ENCODE measurements at regions not wholly inside any gene's neighbourhood (a gene's known extent, or its start where the extent isn't known, plus 50 kb on each side); places are given as distances from the start of the nearest gene placed in this dataset.

DNA sequence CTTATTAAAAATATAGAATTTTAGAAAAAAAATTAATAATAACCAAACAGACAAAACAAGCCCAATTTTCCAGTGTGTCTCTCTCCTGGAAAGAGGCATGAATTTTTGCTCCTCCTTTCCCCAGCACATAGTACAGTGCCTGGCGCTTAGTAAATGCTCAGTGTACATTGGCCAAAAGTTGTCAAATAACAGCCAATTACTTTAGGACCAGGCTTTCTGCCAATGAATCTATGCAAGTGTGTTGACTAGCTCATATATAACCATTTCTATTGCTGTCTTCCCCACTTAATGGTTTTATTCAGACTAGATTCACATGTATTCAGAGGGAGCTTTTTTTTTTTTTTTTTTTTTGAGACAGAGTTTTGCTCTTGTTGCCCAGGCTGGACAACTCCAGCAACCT, 120.1 kb upstream of the CD180 start:
- ATAC-seq (ENCODE audit: low read depth) (no peak), DNase-seq (ENCODE audit: low spot score in 2 of 2) (no peak)
- peaks cover 2% of the 10 kb centered on the region for H3K36me3 Mint-ChIP-seq
- H3K27ac Mint-ChIP-seq = no peak overlapping the region
- peaks cover 3% of the 10 kb centered on the region for H3K9me3 Mint-ChIP-seq
- peaks cover 11% of the 10 kb centered on the region for H3K4me1 Mint-ChIP-seq
- H3K4me3 Mint-ChIP-seq = no peak overlapping the region
- no peaks in the 10 kb centered on the region for H3K27me3 Mint-ChIP-seq

DNA sequence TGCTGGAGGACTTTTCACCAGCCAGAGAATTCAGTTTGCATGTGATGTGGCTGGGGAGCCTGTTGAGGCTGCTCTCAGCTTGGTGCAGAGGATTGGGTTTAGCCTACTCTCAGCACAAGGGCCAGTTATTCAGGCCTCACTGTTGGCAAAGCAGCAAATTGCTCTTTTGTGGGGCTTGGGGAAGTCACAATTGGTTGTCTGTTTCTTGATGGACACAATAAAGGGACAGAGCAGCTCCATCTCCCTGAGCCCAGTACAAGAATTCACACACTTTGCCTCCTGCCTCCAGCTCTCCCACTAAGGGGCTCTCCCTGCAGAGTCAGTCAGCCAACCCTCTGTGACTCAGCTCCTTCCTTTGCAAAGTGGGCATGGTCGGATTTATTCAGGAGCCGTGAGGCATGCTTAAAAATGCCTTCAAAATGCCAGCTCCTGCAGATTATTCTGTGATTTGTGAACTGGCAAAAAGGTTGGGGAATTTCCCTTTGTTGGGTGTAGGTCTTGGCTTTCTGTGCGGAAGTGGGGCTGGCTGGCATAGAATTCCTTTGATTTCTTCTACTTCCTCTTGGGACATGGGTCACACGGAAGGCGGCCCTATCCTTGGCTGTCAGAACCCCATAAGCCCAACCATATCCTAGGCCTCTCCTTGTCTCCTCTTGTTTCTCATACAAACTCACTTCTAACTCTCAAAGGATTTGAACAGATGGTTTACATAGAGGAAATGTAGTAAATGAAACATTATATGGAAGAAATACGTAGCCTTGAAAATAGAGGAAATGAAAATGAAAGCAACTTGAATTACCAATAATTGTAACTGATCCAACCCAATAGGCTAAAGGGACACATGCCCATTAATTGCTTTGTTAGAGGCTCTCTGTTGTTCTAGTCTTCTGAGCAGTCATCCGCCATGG, 118.7 kb upstream of the CD180 start:
- Mint-ChIP-seq H3K4me1 (peaks cover 11% of the 10 kb centered on the region), H3K4me3 (peak overlapping the region; percentile 63), H3K9me3 (peaks cover 5% of the 10 kb centered on the region), H3K27me3 (peaks cover 2% of the 10 kb centered on the region), H3K27ac (peak overlapping the region; percentile 81), H3K36me3 (peaks cover 2% of the 10 kb centered on the region)
- DNase-seq (ENCODE audit: low spot score in 2 of 2) (peak in 1 of 2 donors; percentile 11), ATAC-seq (ENCODE audit: low read depth) (peak; percentile 89)

DNA sequence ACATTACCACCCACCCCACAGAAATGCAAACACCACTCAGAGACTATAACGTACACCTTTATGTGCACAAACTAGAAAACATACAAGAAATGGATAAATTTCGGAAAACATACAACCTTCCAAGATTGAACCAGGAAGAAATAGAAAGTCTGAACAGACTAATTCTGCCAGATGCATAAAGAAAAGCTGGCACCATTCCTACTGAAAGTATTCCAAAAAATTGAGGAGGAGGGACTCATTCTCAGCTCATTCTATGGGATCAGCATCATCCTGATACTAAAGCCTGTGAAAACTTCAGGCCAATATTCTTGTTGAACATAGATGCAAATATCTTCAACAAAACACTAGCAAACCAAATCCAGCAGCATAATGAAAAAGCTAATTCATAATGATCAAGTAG, 115.1 kb upstream of the CD180 start:
- ATAC-seq (ENCODE audit: low read depth) (no peak), DNase-seq (ENCODE audit: low spot score in 2 of 2) (no peak)
- Mint-ChIP-seq H3K27ac (no peak overlapping the region), H3K4me3 (no peak overlapping the region), H3K9me3 (peaks cover 5% of the 10 kb centered on the region), H3K4me1 (peaks cover 9% of the 10 kb centered on the region), H3K36me3 (peaks cover 2% of the 10 kb centered on the region), H3K27me3 (peaks cover 2% of the 10 kb centered on the region)

DNA sequence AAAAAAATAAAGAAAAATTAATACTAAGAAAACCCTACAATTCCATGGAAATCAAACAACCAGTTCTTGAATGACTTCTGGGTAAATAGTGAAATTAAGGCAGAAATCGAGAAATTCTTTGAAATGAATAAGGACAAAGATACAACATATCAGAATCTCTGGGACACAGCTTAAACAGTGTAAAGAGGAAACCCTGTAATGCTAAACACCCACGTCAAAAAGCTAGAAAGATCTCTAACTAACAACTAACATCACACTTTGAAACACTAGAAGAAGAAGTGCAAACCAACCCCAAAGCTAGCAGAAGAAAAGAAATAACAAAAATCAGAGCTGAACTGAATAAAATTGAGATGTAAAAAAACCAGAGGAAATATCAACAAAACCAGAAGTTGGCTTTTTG, 114.6 kb upstream of the CD180 start:
- peaks cover 2% of the 10 kb centered on the region for H3K36me3 Mint-ChIP-seq
- H3K27ac Mint-ChIP-seq = no peak overlapping the region
- DNase-seq (ENCODE audit: low spot score in 2 of 2) (no peak), ATAC-seq (ENCODE audit: low read depth) (no peak)
- peaks cover 2% of the 10 kb centered on the region for H3K27me3 Mint-ChIP-seq
- peaks cover 5% of the 10 kb centered on the region for H3K9me3 Mint-ChIP-seq
- H3K4me3 Mint-ChIP-seq = no peak overlapping the region
- H3K4me1 Mint-ChIP-seq = peaks cover 9% of the 10 kb centered on the region

DNA sequence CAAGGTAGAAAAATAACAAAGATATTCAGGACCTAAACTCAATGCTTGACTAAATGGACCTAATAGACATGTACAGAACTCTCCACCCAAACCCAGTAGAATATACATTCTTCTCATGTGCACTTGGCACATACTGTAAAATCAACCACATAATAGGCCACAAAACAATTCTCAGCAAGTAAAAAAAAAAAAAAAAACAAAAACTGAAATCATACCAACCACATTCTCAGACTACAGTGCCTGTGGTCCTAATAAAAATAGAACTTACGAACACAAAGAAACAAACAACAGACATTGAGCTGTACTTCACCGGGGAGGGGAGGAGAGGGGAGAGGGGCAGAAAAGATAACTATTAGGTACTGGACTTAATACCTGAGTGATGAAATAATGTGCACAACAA, 114.1 kb upstream of the CD180 start:
- ATAC-seq (ENCODE audit: low read depth) (no peak), DNase-seq (ENCODE audit: low spot score in 2 of 2) (no peak)
- Mint-ChIP-seq H3K27ac (no peak overlapping the region), H3K9me3 (peaks cover 5% of the 10 kb centered on the region), H3K27me3 (peaks cover 2% of the 10 kb centered on the region), H3K4me3 (no peak overlapping the region), H3K4me1 (peaks cover 6% of the 10 kb centered on the region), H3K36me3 (peaks cover 2% of the 10 kb centered on the region)

DNA sequence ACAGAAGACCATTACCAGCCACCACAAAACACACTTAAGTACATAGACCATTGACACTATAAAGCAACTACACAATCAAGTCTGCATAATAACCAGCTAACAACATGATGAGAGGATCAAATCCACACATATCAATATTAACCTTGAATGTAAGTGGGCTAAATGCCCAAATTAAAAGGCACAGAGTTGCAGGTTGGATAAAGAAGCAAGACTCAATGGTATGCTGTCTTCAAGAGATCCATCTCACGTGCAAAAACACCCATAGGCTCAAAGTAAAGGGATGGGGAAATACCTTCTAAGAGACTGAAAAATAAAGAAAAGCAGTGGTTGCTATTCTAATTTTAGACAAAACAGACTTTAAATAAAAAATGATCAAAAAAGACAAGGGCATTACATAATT, 113.6 kb upstream of the CD180 start:
- no peak overlapping the region for H3K27ac Mint-ChIP-seq
- DNase-seq (ENCODE audit: low spot score in 2 of 2) (no peak), ATAC-seq (ENCODE audit: low read depth) (no peak)
- peaks cover under 1% of the 10 kb centered on the region for H3K4me1 Mint-ChIP-seq
- peaks cover 2% of the 10 kb centered on the region for H3K36me3 Mint-ChIP-seq
- peaks cover 5% of the 10 kb centered on the region for H3K9me3 Mint-ChIP-seq
- peaks cover 4% of the 10 kb centered on the region for H3K27me3 Mint-ChIP-seq
- no peak overlapping the region for H3K4me3 Mint-ChIP-seq

DNA sequence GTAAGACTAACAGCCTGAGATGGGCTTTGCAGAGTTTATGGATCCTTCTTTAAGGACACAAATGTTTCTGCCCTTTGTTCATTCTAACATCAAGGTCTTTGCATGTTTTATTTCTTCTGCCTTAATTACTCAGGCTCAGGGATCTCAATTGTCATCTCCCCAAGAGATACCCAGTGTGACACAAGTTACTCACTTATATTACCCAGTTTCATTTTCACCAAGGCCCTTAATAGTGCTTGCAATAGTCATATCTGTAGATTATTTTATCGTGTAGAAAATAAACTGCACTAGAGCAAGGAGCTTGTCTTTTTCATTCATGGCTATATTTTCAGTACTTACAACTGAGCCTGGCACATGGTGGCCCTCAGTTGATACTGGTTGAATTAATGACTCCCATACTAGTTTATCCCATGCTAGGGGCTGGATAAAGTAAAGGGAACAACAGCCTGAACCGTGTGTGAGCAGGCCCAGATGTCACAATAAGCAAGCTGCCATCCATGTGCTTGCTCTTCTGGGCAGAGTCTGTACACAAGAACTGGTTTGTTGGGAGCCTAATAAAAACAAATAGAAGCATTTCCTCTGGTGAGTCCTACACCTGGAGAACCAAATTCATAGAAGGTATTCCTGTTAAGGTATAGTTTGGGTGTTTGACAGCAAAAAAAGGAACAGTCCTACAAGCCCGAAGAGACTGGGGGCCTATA, 112.5 kb upstream of the CD180 start:
- ATAC-seq (ENCODE audit: low read depth) = no peak
- no peak overlapping the region for H3K4me3 Mint-ChIP-seq
- no peak for DNase-seq (ENCODE audit: low spot score in 2 of 2)
- peaks cover 3% of the 10 kb centered on the region for H3K9me3 Mint-ChIP-seq
- H3K27ac Mint-ChIP-seq = no peak overlapping the region
- H3K27me3 Mint-ChIP-seq = peaks cover 4% of the 10 kb centered on the region
- H3K4me1 Mint-ChIP-seq = no peaks in the 10 kb centered on the region
- no peaks in the 10 kb centered on the region for H3K36me3 Mint-ChIP-seq

DNA sequence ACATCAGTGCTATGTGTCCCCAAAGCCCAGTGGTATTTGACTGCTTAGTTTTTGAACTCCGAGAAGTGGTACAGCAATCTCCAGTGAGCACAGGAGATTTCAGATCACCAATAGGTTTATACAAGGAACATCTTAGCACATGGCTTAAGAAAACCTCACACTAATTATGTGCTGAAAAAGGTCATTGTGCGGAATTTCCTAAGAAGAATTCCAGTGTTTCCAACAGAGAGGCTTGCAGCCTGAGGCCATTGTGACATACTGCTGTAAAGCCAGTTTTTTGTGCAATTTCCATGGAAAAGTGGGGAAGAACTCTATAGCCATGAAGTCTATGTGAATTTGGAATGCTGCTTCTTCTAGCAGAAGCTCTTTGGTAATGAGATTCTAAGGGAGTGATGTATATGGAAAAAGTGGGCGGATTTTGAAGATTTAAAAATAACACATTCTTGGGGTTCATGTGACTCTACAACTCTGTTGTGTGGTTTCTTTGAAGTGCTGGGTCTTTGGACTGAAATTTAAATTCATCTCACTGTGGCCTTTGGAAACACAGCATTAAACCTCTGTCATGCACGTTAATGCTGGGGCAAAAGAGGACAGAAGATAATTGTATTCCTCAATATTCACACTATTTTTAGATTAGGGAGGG, 110.5 kb upstream of the CD180 start:
- Mint-ChIP-seq H3K4me1 (no peaks in the 10 kb centered on the region), H3K36me3 (no peaks in the 10 kb centered on the region), H3K27ac (no peak overlapping the region), H3K4me3 (no peak overlapping the region), H3K9me3 (peaks cover 2% of the 10 kb centered on the region), H3K27me3 (peaks cover 4% of the 10 kb centered on the region)
- ATAC-seq (ENCODE audit: low read depth) (no peak), DNase-seq (ENCODE audit: low spot score in 2 of 2) (no peak)

DNA sequence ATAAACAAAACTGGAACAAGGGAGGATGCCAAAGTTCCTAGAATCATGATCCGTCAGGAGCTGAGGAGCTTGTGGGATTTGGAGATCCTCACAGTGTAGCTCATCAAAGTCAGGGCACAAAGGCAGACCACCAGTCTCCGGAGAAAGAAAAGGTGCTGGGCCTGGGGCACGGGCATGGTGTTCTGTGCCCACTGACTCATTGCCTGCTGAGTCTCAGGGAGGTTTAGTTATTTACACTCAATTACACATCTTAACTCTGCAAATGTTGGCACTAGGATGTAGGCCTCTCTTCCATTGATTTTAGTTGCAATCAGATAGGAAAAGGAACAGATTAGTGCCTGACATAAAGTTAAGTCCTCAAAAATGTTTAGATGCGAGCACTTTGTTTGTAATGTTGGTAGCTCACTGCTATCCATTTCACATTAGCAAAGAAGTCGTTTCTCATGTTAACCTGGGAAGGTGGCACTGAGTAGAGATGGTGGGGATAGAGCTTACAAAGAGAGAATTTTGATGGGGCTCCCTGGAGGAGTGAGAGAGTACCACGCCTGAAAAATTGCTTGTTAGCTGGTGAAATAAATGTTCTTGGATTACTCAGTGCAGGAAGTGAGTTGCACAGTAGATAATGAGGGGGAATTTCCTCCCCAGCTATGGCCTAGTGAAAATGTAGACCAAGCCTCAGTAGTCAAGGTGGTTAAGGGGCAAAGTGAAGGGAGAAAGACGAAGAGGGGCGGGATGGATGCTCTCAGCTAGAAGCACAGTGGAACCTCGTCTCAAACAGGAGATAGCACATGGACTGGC, 109.5 kb upstream of the CD180 start:
- DNase-seq (ENCODE audit: low spot score in 2 of 2) = no peak
- no peaks in the 10 kb centered on the region for H3K9me3 Mint-ChIP-seq
- no peak for ATAC-seq (ENCODE audit: low read depth)

DNA sequence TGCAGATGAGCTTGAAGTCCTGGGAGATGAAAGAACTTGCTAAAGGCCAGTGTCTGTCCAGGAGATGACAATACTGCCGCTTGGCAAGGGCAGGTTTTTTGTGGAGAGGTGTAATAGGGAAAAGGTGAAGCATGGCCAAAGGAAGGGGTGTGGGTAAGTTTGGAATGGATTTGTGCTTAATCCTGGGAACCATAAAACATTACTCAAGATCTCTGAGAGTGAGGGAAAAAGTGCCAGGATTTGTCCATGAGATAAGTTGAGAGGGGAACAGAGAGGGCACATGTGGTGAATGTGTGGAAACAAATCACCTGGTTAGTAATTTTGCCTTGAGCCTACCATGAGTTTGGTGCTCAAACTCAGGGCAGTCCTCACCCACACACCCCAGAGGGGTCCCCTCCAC, 108.8 kb upstream of the CD180 start:
- no peak overlapping the region for H3K4me3 Mint-ChIP-seq

More for the DNA sequence above, 109.5 kb upstream of the CD180 start:
- Mint-ChIP-seq H3K4me3 (no peak overlapping the region), H3K27ac (no peak overlapping the region), H3K36me3 (no peaks in the 10 kb centered on the region), H3K27me3 (peaks cover 2% of the 10 kb centered on the region), H3K4me1 (no peaks in the 10 kb centered on the region)

DNA sequence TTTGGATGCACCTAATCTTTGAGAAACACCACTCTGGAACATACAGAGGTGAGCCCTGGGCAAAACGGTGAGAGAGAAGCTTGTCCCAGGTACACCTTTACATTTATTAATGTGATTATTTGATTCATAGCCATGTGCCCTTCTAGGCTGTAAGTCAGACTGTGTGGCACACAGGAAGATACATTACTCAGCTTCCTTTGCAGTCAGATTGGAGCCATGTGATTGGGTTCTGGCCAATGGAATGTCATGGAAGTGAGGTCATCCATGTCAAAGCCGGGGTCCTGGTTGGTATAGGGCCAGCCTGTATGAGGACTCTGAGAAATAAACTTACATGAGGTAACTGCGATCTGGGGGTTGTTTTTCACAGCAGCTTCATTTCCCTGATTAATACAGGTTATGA, 106.8 kb upstream of the CD180 start:
- H3K9me3 Mint-ChIP-seq = no peaks in the 10 kb centered on the region
- H3K27ac Mint-ChIP-seq = no peak overlapping the region
- no peak overlapping the region for H3K4me3 Mint-ChIP-seq
- no peak for DNase-seq (ENCODE audit: low spot score in 2 of 2)
- H3K36me3 Mint-ChIP-seq = no peaks in the 10 kb centered on the region
- no peak for ATAC-seq (ENCODE audit: low read depth)
- no peaks in the 10 kb centered on the region for H3K4me1 Mint-ChIP-seq
- H3K27me3 Mint-ChIP-seq = peaks cover 8% of the 10 kb centered on the region

More for the DNA sequence above, 108.8 kb upstream of the CD180 start:
- Mint-ChIP-seq H3K9me3 (no peaks in the 10 kb centered on the region), H3K4me1 (no peaks in the 10 kb centered on the region), H3K27me3 (peaks cover 4% of the 10 kb centered on the region), H3K36me3 (no peaks in the 10 kb centered on the region), H3K27ac (no peak overlapping the region)
- DNase-seq (ENCODE audit: low spot score in 2 of 2) (no peak), ATAC-seq (ENCODE audit: low read depth) (no peak)

DNA sequence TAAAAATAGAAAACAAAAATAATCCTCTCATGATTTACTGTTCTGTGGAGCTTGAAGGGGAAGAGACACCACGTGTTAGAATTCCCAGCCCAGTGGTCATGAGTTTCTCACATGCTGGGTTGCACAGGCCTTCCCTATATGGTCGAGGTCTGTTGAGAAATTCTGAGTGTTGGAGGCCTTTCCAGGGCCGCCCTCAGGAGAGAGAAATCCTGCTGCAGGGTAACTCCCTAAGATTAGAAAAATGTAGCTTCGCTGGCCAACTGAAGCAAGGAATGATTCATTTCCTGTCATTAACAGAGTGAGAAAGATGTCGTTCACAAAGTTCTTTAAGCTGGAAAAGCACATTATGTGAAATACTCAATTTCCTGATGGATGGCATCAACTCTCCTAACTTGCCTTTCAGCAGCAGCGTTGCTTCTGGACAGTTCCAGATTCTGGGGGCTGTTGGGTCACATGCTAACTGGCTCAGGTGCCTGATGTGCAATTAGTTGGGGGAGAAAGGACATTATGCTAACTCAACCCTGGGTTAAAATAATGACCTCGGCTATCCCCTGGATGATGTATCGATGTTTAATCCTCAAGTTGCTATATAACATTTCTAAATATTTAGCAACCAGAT, 104.8 kb upstream of the CD180 start:
- no peak overlapping the region for H3K27ac Mint-ChIP-seq
- no peaks in the 10 kb centered on the region for H3K9me3 Mint-ChIP-seq
- ATAC-seq (ENCODE audit: low read depth) (no peak), DNase-seq (ENCODE audit: low spot score in 2 of 2) (no peak)
- peaks cover 10% of the 10 kb centered on the region for H3K27me3 Mint-ChIP-seq
- no peaks in the 10 kb centered on the region for H3K36me3 Mint-ChIP-seq
- H3K4me3 Mint-ChIP-seq = no peak overlapping the region
- no peaks in the 10 kb centered on the region for H3K4me1 Mint-ChIP-seq

DNA sequence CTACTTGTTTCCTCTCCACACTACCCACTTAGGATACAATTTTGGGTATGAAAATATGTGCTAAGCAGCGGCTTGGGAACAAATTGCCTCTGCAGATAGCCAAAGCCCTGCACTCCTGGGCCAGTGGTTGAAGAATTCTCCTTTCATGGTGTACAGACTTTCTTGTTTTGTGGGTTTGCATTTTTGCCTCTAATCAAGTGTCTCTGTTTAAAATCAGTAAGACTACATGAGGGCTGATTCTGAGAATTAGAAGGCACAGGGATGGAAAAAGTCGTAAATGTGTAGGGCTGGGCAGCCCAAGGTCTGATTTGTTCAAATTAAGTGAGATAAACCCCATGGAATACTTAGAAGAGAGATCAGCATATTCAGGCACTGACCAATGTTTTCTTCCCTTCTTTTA, 103.7 kb upstream of the CD180 start:
- Mint-ChIP-seq H3K4me1 (no peaks in the 10 kb centered on the region), H3K4me3 (no peak overlapping the region), H3K27me3 (peaks cover 9% of the 10 kb centered on the region), H3K36me3 (no peaks in the 10 kb centered on the region), H3K9me3 (no peaks in the 10 kb centered on the region), H3K27ac (no peak overlapping the region)
- DNase-seq (ENCODE audit: low spot score in 2 of 2) = no peak
- ATAC-seq (ENCODE audit: low read depth) = no peak
